Endodermal cell (in vitro differentiated cells): ENCODE measurements at regions not wholly inside any gene's neighbourhood (a gene's known extent, or its start where the extent isn't known, plus 50 kb on each side); places are given as distances from the start of the nearest gene placed in this dataset.
"Not testable (repeated sequence)": the region's sequence is repeated elsewhere in the genome, so short reads cannot be mapped to it uniquely, and the experiment has no call there.

Experiments
- DNase-seq: peaks from one replicate; pipeline ENCODE4 v3.0.0-alpha.2; 2017
- H3K27ac ChIP-seq: 2 replicates; pipeline ENCODE4 v1.5.1; 2013; ENCODE audit warnings: mild to moderate bottlenecking, low read depth, low read length, moderate library complexity
- H3K27me3 ChIP-seq: 2 replicates; pipeline ENCODE4 v1.6.1; 2013; ENCODE audit warnings: mild to moderate bottlenecking, low read length, moderate library complexity; ENCODE audit not compliant: insufficient read depth, control insufficient read depth, poor library complexity, severe bottlenecking
- H3K36me3 ChIP-seq: 2 replicates; pipeline ENCODE4 v1.7.0; 2013; ENCODE audit warnings: mild to moderate bottlenecking, low read length, moderate library complexity; ENCODE audit not compliant: control insufficient read depth, insufficient read depth
- H3K4me1 ChIP-seq: one replicate; pipeline ENCODE4 v1.7.0; 2013; ENCODE audit warnings: low read length; ENCODE audit not compliant: control insufficient read depth, insufficient read depth
- H3K4me3 ChIP-seq: 2 replicates; pipeline ENCODE4 v1.5.1; 2013; ENCODE audit warnings: mild to moderate bottlenecking, low read length, moderate library complexity
- H3K9ac ChIP-seq: 2 replicates; pipeline ENCODE4 v1.6.1; 2013; ENCODE audit warnings: mild to moderate bottlenecking, low read length, moderate library complexity; ENCODE audit not compliant: poor library complexity, severe bottlenecking; ENCODE audit errors: extremely low read depth
- H3K9me3 ChIP-seq: 2 replicates; pipeline ENCODE4 v1.6.1; 2013; ENCODE audit warnings: mild to moderate bottlenecking, low read length, moderate library complexity; ENCODE audit not compliant: control insufficient read depth
- H3K27ac Mint-ChIP-seq: 2 replicates; pipeline ENCODE4 v1.8.0; 2020; ENCODE audit warnings: mixed read lengths
- H3K27me3 Mint-ChIP-seq: 2 replicates; pipeline ENCODE4 v1.8.0; 2021; ENCODE audit warnings: mild to moderate bottlenecking, mixed read lengths; ENCODE audit not compliant: insufficient read depth
- H3K36me3 Mint-ChIP-seq: 2 replicates; pipeline ENCODE4 v1.8.0; 2020; ENCODE audit warnings: low read depth, mixed read lengths
- H3K4me1 Mint-ChIP-seq: 2 replicates; pipeline ENCODE4 v1.8.0; 2020; ENCODE audit warnings: mixed read lengths
- H3K4me3 Mint-ChIP-seq: 2 replicates; pipeline ENCODE4 v1.8.0; 2020; ENCODE audit warnings: mild to moderate bottlenecking, moderate library complexity, mixed read lengths
- H3K9me3 Mint-ChIP-seq: 2 replicates; pipeline ENCODE4 v1.8.0; 2020; ENCODE audit warnings: mild to moderate bottlenecking, mixed read lengths
- CTCF ChIP-seq: fragments of 200-600 bp; sonication (generic); conservative IDR thresholded peaks from 2 replicates; pipeline ENCODE4 v1.5.0; 2021; ENCODE audit warnings: antibody characterized with exemption, mild to moderate bottlenecking
- WGBS, 2 experiments: methylation state at CpG; one replicate each; pipeline versions ENCODE4 v1.1.5 to v1.1.7; 2013; ENCODE audit warnings: missing lambda C conversion rate in 2 of 2, mixed read lengths in 1 of 2; ENCODE audit not compliant: insufficient coverage in 1 of 2, insufficient read length in 1 of 2; 5-methylcytosine and 5-hydroxymethylcytosine counted together

GRCh38 chr5:44952376-44952775 lies 143.6 kb downstream of the MRPS30 start:
- H3K4me3 ChIP-seq, result no peak overlapping the region
- Mint-ChIP-seq H3K4me3 (no peak overlapping the region), H3K9me3 (no peaks in the 10 kb centered on the region), H3K27me3 (no peaks in the 10 kb centered on the region), H3K27ac (no peak overlapping the region), H3K4me1 (no peaks in the 10 kb centered on the region), H3K36me3 (no peaks in the 10 kb centered on the region)
- no peak overlapping the region for H3K27ac ChIP-seq
- H3K36me3 ChIP-seq, result no peaks in the 10 kb centered on the region
- no peaks in the 10 kb centered on the region for H3K27me3 ChIP-seq
- peak; percentile 56 for DNase-seq
- peak; percentile 92 for TF ChIP-seq CTCF
- WGBS, 2 experiments, result 56% methylated on average over 1 of the region's 1 CpG; no CpG with 5 or more reads in 1 of the 2 experiments
- no peaks in the 10 kb centered on the region for H3K9me3 ChIP-seq
- H3K9ac ChIP-seq, result no peak overlapping the region
- no peaks in the 10 kb centered on the region for H3K4me1 ChIP-seq

DNA sequence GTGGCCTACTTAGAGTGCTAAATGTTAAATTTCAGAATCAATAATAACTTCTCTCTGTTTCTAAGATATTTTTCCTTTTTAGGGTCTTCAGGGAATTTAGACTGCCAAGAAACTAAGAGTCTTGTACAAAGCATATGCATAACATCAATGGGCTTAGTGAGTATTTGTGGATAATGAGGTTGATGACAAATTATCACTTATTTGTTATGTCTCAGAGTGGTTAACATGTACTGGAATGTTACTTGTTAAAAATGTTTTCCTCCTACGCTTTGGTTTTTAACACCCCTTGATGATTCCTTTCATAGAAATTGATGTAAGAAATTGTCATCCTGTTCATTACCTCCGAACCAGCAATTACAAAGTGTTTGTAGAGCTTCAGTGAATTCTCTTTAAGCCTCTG lies 144.3 kb downstream of the MRPS30 start:
- Histone ChIP-seq H3K27ac (no peak overlapping the region), H3K27me3 (no peaks in the 10 kb centered on the region), H3K9me3 (no peaks in the 10 kb centered on the region), H3K36me3 (no peaks in the 10 kb centered on the region), H3K9ac (no peak overlapping the region), H3K4me3 (no peak overlapping the region), H3K4me1 (no peaks in the 10 kb centered on the region)
- WGBS, 2 experiments, result 83 to 97% methylated on average over 1 to 2 of the region's 2 CpGs
- no peak overlapping the region for H3K27ac Mint-ChIP-seq
- no peaks in the 10 kb centered on the region for H3K4me1 Mint-ChIP-seq
- no peaks in the 10 kb centered on the region for H3K9me3 Mint-ChIP-seq
- no peaks in the 10 kb centered on the region for H3K36me3 Mint-ChIP-seq
- H3K27me3 Mint-ChIP-seq, result no peaks in the 10 kb centered on the region
- TF ChIP-seq CTCF, result no peak
- no peak overlapping the region for H3K4me3 Mint-ChIP-seq
- DNase-seq, result no peak

DNA sequence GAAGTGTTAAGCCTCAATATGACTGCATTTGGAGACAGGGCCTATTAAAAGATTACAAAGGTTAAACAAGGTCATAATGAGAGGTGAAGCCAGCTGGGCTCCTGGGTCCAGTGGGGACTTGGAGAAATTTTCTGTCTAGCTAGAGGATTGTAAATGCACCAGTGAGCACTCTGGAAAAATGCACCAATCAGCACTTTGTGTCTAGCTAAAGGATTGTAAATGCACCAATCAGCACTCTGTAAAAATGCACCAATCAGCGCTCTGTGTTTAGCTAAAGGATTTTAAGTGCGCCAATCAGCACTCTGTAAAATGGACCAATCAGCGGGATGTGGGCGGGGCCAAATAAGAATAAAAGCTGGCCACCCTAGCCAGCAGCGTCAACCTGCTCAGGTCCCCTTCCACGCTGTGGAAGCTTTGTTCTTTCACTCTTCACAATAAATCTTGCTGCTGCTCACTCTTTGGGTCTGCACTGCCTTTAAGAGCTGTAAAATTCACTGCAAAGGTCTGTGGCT lies 150.3 kb downstream of the MRPS30 start:
- not testable (repeated sequence) for DNase-seq, H3K4me1 Mint-ChIP-seq, H3K27ac Mint-ChIP-seq, H3K9ac ChIP-seq, H3K4me3 ChIP-seq, H3K27ac ChIP-seq, H3K27me3 Mint-ChIP-seq, H3K9me3 ChIP-seq, H3K4me3 Mint-ChIP-seq, H3K36me3 Mint-ChIP-seq, H3K27me3 ChIP-seq, H3K4me1 ChIP-seq, H3K9me3 Mint-ChIP-seq, H3K36me3 ChIP-seq
- WGBS, 2 experiments, result 93 to 96% methylated on average over 6 of the region's 6 CpGs

- Histone ChIP-seq H3K4me3 (no peak overlapping the region), H3K4me1 (no peaks in the 10 kb centered on the region), H3K27ac (no peak overlapping the region), H3K9me3 (no peaks in the 10 kb centered on the region), H3K36me3 (no peaks in the 10 kb centered on the region), H3K9ac (no peak overlapping the region), H3K27me3 (no peaks in the 10 kb centered on the region)
- Mint-ChIP-seq H3K4me3 (no peak overlapping the region), H3K27me3 (no peaks in the 10 kb centered on the region), H3K9me3 (no peaks in the 10 kb centered on the region), H3K27ac (no peak overlapping the region), H3K36me3 (no peaks in the 10 kb centered on the region), H3K4me1 (no peaks in the 10 kb centered on the region)
- WGBS, 2 experiments, result 92% methylated on average over 4 of the region's 4 CpGs; no CpG with 5 or more reads in 1 of the 2 experiments
- no peak for TF ChIP-seq CTCF
- no peak for DNase-seq
Observed at GRCh38 chr5:44969825-44970224, 161.1 kb downstream of the MRPS30 start.

DNA sequence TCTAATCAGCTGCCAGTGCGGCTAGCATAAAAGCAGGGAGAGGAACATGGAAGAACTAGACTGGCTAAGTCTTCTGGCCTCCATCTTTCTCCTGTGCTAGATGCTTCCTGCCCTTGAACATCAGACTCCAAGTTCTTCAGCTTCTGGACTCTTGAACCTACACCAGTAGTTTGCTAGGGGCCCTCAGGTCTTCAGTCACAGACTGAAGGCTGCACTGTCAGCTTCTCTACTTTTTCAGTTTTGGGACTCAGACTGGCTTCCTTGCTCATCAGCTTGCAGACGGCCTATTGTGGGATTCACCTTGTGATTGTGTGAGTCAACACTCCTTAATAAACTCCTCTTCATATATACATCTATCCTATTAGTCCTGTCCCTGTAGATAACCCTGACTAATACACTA lies 162.2 kb downstream of the MRPS30 start:
- H3K27ac Mint-ChIP-seq, H3K36me3 ChIP-seq, H3K4me3 Mint-ChIP-seq, H3K4me3 ChIP-seq, H3K27me3 Mint-ChIP-seq, H3K9me3 ChIP-seq, H3K9me3 Mint-ChIP-seq, H3K9ac ChIP-seq, H3K27ac ChIP-seq, H3K36me3 Mint-ChIP-seq, DNase-seq, H3K27me3 ChIP-seq, H3K4me1 Mint-ChIP-seq, H3K4me1 ChIP-seq: not testable (repeated sequence)
- WGBS, 2 experiments, result 83 to 91% methylated on average over 2 of the region's 2 CpGs
